ENCODE measurements at regions not wholly inside any gene's neighbourhood (a gene's known extent, or its start where the extent isn't known, plus 50 kb on each side); places are given as distances from the start of the nearest gene placed in this dataset.

DNA sequence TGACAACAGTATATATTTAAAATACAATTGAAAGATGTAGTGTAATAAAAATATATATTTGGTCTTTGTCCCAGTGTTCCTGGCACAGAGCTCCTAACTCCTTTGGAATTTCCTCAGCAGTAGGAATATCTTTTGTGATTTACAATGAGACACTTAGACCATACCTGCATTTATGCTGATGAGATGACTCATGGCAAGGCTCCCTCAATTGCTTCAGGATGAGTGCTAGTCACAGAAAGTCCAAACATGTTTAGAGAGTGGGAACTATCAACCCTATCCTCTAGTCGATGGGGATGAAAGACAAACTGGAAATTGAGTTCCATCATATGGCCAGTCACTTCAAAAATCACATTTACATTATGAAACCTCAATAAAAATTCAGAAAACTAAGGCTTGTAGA is 588.3 kb upstream of the LMCD1 start:
- no peak for DNase-seq (ENCODE audit: low read depth)

DNA sequence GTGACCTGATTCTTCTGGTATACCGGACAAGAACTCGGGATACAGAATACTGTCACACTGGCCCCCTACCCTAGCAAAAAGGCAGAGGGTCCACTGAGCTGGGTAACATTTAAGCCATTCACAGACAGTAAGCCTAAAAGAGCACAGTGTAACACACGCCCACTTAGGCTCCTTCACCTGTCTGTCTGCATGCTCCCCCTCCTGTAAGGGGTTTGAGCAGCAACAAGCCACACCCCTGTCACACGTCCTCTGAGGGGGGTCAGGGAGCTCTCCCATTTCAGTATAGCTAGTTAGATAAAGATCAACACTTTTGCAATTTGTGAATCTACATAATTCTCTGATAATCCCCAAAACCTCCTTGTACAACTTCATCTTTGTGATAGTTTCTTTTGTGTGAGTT is 586.3 kb upstream of the LMCD1 start:
- DNase-seq (ENCODE audit: low read depth): no peak

DNA sequence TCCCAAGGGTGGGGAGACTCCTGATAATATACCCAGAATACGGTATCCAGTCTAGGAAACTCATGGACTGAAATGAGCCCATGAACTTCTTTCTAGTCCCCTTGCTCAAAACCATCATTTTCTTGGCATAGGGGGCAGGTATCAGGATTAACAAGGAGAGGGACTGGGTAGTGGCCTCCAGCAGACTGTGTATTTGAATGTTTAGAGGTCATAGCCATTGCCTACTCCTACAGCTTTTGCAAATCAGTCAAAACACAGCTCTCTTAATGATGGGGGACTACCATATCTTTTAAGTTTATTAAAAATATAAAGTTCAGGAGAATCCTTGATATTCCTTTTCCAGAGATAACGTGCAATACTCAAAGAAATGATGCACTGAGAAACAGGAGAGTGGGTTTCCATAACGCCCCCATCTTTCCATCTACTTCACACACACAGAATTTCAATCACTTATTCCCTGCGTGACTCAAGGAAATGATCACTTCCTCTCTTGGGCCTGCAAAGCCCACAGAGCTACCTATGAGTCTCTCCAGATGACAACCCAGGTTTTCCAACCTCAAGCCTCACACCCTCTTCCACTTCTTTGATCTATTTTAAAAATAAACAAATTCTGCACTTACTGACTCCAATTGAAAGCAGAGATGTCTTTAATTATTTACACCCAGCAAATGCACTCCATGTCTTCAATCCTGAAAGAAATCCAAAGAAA is 584.0 kb upstream of the LMCD1 start:
- DNase-seq (ENCODE audit: low read depth): no peak

DNA sequence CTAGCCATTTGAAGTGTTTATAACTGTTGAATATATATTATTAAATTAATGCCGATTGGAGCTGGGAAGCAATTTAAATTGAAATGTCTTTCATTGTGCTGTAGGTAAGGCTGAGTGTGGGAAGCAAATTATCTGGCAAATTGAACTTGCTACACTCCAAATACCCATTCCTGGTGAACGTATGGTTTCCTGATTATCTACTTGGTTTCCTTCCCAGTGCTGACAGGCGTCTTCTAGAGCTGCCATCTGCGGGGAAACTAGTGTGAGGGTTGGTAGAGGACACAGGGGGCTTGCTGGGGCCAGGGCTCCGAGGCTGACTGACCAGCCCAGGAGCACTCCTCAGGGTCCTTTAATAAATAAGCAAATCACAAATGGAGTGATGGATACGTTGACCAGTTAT is 581.4 kb upstream of the LMCD1 start:
- no peak for DNase-seq (ENCODE audit: low read depth)

DNA sequence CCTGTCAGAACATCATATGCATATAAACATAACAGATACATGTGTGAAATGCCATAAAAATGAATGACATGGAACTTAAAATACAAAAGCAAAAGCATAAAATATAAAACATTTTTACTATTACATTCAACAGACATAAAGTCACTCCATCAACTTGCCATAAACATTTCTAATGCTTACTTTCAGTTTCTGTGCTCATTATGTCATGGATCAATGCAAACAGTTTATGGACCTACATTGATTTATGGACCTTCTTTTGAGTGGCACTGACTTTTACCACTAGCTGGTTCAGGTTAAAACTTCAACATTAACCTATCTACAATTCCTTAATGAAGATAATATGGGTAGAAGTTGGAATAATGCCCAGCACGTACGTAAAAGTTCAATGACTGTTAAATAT is 577.4 kb upstream of the LMCD1 start:
- DNase-seq (ENCODE audit: low read depth): no peak

DNA sequence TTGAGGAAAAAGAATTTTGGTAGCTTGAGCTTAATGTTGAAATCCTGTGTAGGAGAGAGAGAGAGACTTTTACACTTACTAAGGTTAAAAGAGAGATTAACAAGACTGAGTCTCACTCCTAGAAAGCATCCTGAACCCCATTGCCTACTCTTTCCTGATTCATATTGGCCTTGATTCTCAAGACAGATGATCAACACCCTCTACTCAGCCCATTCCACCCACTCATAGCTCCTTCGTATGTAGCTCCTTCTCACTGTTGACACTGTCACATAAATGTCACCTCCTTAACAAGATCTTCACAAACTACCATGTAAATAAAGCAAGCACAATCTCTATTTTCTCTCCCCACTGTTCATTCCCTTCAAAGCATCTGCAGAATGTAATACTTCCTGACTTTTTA is 574.6 kb upstream of the LMCD1 start:
- DNase-seq (ENCODE audit: low read depth): no peak

DNA sequence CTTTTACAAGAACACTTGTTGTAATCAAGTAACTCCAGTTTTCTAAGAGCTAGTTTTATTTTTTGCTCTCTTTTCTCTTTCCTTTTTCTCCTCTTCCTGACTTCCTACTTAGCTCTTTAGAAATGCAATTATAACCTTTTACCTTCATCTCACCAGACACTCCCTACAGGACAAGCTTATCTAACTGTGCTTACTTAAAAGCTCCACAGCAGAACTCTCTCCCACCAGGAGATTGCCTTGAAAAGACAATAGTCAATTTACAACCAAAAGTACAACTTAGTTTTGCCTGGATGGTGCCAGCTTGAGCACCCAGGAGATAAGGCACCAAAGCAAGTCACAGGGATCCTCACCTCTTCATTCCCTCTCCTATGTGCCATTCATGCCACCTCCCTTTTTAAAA is 573.8 kb upstream of the LMCD1 start:
- no peak for DNase-seq (ENCODE audit: low read depth)

DNA sequence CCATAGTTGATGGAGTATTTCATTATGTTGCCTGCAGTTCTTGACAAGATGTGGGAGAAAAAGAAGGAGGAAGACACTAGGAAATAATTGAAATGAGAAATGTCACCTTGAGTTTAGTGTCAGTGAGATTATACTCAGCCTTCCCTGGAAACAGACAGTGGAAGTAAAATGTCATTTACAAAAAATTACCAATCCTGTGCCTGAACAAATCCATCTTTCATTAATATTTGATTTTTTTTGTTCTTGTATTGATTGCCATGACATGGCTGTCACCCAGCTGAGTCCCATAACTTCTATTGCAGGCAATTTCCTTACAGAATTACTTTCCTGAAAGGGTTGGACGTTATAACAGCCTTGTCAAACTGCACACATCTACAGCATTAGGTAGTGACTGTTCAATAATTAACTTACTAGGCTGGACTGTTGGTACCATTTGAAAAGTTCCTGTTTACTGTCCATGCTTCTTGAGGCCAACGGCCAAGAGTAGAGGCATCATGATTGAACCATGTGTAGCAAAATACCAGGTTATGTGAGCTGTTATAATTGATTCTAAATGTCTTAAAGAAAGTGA is 572.2 kb upstream of the LMCD1 start:
- DNase-seq (ENCODE audit: low read depth): no peak

DNA sequence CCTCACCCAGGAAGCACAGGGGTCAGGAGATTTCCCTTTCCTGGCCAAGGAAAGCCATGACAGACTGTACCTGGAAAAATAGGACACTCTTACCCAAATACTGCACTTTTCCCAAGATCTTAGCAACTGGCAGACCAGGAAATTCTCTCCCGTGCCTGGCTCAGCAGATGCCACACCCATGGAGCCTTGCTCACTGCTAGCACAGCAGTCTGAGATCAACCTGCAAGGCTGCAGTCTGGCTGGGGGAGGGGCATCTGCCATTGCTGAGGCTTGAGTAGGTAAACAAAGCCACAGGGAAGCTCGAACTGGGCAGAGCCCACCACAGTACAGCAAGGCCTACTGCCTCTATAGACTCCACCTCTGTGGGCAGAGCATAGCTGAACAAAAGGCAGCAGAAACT is 567.3 kb upstream of the LMCD1 start:
- DNase-seq (ENCODE audit: low read depth): no peak

DNA sequence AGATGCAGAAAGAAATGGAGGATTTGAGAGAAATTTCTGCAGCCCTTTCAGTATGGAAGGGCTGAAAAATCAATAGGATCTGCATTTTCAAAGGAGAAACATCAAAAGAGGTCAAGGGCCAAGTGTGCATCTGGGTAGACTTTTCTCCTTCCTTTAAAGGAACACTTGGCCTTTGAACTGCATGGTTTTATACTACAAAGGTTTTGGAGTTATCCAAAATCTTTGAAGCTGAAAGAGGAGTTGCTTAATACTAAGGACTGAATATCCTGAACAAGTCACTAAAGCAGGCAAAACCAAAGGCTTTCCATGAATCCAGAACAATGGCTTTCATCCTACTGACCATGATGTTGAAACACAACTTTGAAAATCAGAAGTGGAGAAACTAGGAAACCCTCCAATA is 553.7 kb upstream of the LMCD1 start:
- no peak for DNase-seq (ENCODE audit: low read depth)

DNA sequence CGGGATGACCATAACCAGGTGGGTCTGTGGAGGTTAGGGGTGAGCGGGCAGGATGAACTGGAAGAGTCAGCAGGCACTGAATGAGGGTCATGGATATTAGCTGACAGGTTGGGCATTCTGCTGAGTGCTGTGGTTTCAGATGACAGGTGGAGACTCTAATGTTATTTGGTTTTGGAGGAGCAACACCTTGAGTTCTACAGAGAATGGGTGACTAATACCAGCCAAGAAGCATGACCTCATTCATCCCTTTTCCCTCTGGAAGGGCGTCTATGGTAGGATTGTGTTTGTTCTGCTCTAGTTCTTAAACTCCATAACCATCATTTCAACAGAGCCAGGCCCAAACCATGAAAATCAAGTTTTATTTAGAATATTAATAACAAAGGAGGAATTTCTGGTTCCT is 550.7 kb upstream of the LMCD1 start:
- DNase-seq (ENCODE audit: low read depth): no peak

DNA sequence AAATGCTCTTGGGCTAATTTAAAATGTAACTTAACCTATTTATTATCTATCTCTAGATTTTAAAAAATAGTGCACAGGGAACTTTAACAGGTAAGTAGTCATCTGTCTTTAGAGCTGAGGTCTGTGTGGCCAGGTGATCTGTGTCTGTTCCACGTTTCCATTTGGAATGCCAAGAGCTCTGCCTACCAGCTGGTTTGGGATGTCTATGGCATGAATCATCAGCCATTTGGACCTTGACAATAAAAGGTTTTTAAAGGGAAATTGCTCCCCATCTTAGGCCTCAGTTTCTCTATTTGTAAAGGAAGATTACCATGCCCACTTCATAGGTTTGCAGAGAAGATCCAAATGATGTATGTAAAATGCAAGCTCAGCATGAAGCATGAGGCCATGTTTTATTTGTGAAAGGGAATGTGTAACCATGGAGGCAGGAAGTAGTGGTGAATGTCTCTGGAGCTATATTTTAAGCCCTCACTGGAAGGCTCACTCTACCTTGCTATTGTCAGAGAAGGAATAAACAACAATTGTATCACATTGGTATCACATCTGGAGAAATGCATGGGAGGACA is 548.1 kb upstream of the LMCD1 start:
- DNase-seq (ENCODE audit: low read depth): no peak

DNA sequence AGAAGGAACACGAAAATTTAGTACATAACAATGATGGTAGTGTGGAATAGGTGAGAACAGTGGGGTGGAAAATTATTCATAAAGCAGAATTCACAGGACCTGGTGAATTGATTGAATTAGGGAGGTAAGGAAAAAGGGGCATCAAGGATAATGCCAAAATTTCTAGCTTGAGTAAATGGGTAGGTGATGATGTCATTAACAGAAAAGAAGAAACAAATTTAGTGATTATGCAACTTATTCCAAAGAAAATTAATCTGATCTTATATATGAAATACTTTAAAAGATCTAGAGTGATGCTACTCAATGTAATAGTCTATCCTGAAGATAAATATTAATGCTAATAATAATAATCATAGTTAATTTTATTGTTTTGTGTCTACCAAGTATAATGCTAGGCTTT is 544.6 kb upstream of the LMCD1 start:
- DNase-seq (ENCODE audit: low read depth): no peak

DNA sequence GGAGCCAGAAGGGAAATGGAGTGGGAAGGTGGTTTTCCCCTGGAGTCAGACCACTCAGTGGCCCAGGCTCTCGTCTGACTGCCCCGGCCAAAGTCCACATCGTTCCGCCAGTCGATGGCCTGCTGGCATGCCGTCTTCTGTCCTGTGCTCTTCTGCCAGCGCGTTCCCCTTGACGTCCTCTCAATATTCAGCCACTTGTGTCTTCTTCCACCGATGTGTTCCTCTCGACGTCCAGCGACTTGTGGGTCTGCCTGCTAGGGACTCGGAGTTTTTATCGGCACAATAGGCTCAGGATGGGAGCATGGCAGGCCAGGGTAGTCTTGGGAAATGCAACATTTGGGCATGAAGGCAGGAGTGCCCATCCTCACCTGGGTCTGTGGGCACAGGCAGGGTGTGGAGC is 542.5 kb upstream of the LMCD1 start:
- no peak for DNase-seq (ENCODE audit: low read depth)

DNA sequence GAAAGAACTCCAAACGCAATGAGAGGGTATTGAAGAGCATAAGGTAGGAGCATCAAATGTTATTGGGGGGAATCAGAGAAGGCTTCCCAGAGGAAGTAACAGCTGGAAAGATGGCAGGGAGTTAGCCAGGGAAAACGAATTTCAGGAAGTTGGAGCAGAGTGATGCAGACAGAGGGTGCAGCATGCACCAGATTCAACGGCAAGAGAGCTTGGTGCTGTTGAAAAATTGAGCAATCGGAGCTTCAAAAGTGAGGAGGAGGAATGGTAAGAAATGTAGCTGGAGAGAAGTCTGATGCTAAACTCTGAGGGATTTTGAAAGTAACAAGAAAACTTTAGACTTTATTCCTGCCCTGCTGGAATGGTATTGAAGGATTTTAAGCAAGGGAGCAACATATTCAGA is 541.0 kb upstream of the LMCD1 start:
- no peak for DNase-seq (ENCODE audit: low read depth)

DNA sequence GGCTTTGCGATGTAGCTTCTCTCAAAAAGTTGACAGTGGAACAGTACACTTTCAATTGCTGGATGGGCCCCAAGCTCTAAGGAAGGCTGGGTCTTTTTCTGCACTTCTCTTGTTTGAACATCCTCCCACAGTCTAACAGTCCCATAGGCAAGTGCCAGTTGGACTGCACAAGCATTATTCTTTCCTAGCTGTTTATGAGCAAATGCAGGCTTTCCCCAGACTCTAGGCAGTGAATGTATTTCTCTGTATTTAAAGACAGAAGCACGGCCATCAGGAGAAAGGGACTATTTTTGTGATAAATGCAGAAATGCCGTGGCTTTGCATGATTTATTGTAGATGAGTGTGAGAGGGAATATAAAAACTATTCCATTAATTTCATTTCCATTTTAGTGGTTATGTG is 539.3 kb upstream of the LMCD1 start:
- DNase-seq (ENCODE audit: low read depth): no peak

DNA sequence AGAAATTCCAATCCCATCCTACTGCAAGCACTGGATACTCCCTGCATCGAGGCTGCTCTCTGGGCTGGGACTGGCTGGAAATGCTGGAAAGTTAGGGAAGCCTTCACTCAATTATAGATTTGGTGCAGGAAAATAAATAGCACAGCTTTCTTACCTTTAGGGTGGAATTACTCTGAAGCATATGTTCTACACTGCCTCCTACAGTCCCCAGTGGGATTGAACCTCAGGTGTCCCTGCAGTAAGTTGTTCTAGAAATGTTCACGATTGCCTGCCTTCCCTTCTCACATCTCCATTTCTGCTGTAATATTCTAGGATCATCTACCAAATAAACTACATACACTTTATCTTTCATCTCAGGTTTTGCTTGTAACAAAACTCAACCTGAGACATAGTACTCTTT is 536.7 kb upstream of the LMCD1 start:
- DNase-seq (ENCODE audit: low read depth): no peak

DNA sequence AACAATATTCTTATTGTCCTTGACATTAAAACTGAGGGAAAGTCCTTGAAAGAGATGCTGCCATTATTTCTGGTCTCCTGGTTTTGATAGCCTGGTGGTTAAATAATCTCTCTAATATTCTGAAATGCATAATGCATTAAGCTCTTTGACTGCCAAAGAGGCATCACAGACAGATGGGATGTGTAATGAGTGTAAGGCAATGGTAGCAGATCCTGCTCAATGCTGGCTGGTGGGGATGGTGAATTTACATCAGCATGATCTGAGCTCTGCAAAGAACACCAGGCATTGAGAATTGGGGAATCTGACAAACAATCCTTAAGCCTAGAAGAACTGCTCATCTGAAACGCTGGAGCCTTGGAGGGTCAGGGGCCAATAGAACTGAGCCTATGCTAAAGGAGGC is 528.6 kb upstream of the LMCD1 start:
- no peak for DNase-seq (ENCODE audit: low read depth)

DNA sequence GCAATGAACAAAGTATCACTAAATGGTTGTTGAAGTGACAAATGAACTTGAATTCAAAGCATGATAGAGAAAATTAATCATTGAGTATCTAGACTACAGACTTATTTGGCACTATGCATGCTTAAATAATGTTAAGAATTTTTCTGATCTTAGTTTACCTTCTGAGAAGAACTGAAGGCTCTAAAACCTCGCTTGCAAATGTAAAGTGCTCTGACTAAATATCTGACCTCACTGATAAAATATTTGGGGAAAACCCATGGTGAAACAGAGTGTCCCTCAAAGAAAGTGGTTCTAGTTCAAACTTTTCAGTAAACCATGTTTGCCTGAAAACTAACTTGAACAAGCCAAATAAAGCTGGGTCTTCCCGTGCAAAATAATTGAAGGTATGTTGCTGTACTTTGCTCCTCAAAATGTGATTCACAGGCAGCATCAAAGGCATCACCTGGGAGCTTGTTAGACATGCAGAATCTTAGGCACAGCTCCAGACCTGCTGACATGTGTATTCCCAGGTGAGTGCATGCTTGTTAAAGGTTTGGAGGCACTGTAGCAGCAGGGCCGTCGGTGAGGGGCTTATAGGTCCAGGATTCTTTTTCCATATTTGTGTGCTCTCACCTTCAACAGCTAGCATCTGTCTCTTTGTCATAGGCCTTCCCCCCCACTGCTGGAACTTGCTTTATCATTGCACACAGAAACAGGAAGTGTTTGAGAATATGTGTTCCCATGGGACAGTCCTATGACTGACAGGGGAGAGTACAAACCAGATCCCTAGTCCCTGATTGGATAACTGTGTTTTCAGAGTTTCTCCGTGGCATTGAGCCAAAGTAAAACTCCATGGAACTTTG is 524.2 kb upstream of the LMCD1 start:
- DNase-seq (ENCODE audit: low read depth): no peak

DNA sequence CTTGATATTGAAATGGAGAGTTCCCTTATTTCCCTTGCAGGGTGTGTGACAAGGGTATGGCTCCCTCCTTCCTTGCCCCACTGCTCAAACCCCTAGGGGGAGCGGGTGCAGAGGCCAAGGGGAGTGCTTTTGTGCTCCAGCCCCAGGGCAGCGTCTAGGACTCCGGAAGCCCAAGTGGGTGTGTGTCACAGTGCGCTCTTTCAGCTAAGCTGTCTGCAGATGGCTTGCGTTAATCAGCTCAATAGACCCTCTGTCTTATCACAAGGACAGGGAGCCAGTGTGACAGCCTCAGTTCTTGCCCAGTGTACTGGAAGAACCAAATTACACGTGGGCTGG is 523.6 kb upstream of the LMCD1 start:
- DNase-seq (ENCODE audit: low read depth): no peak

DNA sequence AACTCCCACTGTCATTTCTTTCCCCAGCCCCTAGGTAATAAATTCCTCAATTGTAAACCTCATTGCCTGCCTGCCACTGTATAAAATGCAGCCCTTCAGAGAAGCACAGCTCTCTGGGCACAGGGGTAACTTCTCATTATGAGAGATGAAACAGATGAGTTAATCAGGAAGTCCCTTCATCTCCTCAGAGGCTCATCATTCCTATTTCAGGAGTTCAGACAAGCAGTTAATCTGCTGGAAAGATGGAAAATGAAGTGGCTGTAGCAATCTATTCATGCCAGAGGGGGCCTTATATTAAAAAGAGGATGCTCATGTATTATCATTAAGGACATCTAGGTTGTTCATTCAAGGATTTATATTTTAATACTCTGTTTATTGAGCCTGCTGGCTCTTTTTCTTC is 519.5 kb upstream of the LMCD1 start:
- DNase-seq (ENCODE audit: low read depth): no peak

DNA sequence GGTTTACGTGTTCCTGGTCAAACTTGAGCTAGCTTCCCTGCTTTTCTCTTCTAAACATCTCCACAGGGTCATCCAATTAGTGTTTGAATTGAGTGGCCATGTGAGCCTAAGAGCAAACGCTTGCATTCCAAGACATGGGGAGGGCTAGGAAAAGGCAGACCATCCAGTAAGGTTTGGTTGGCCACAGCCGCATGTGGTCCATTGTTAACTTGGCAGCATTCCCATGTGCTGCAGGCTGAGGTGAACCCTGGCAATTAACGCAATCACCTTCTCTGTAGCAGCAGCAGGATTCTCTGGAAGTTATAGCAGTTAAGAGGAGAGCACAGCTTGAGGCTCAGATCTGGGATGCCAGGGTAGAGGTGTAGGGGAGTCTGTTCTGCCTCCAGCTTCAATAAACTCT is 502.2 kb upstream of the LMCD1 start:
- no peak for DNase-seq (ENCODE audit: low read depth)

DNA sequence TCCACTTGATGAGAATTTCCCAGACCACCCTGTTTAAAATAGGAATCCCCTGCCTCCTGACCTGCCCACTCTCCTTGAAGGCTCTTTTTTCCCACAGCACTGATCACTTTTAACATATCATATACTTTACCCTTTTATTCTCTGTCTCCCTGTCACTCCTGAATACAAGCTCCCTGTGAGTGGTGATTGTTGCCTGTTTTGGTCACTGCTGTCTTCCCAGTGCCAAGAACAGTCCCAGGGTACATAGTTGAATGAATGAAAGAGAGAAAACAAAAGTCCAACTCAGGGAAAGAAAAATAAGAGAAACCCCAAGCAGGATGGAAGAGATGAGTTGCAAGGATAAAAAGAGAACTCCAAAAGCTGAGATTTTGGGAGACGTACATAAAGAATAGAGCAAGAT is 500.3 kb upstream of the LMCD1 start:
- no peak for DNase-seq (ENCODE audit: low read depth)
